ENCODE measurements at regions not wholly inside any gene's neighbourhood (a gene's known extent, or its start where the extent isn't known, plus 50 kb on each side); places are given as distances from the start of the nearest gene placed in this dataset.
"Not testable (repeated sequence)": the region's sequence is repeated elsewhere in the genome, so short reads cannot be mapped to it uniquely, and the experiment has no call there.

DNA sequence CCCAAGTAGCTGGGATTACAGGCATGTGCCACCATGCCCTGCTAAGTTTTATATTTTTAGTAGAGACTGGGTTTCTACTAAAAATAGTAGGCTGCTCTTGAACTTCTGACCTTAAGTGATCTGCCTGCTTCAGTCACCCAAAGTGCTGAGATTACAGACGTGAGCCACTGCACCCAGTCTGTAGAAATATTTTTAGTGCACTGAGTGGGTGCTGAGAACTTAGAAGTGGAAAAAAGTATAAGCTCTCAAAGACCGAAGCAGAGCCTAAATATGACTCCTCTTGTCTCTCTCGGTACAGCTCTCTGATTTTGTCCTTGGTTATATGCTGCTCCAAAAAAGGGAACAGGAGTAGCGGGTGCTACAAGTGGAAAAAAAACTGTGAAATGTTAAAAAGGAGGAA lies 353.8 kb upstream of the IZUMO3 start:
- no peak for DNase-seq (ENCODE audit: insufficient read length, low spot score)
- no peak for FAIRE-seq

DNA sequence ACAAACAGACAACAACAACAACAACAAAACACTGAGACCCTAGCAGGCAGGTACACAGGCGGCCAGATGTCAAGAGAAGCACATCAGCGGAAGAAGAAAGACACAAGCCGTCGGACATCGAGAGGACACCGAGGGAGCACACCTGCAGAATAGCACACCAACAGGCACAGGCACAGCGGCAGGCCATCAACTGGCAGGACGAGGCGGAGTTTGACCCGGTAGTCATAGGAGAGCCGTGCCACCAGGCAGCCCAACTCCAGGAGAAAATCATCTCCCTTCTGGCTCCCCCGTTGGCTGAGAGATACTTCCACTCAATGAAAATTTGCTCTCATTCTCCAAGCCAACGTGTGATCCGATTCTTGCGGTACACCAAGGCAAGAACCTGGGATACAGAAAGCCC lies 352.1 kb upstream of the IZUMO3 start:
- no peak for DNase-seq (ENCODE audit: insufficient read length, low spot score)
- FAIRE-seq: no peak

DNA sequence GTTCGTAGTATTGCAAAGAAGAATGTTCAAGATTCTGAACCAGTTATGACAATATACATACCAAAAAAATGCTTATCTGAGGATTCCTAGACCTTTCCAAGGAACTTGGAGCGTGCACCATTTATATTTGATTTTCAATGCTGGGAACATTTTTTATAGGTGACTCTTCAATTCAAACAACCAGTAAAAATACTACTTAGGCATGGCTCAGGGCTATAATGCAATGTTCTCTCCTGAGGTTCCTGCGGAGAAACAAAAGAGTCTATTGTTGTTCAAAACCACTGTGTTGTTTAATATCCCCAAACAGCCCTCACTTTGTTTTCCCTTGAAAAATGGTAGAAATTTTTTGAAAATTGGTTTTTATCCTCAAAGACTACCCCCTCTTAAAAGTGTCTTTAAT lies 335.7 kb upstream of the IZUMO3 start:
- DNase-seq (ENCODE audit: insufficient read length, low spot score) (no peak), FAIRE-seq (no peak)

DNA sequence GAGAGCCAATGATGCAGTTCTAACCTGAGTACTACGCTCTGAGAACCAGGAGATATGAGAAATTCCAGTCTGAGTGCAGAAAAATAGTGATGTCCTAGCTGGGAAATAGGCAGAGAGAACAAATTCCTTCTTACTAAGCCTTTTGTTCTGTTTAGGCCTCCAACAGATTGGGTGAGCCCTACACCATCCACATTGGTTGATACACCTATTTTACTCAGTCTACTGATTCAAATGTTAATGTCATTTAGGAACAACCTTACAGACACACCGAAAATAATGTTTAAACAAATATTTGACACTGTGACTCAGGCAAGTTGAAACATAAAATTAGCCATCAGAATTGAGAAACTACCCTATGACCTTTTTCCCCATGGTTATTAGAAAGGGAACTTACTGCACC lies 333.9 kb upstream of the IZUMO3 start:
- FAIRE-seq (no peak), DNase-seq (ENCODE audit: insufficient read length, low spot score) (no peak)

DNA sequence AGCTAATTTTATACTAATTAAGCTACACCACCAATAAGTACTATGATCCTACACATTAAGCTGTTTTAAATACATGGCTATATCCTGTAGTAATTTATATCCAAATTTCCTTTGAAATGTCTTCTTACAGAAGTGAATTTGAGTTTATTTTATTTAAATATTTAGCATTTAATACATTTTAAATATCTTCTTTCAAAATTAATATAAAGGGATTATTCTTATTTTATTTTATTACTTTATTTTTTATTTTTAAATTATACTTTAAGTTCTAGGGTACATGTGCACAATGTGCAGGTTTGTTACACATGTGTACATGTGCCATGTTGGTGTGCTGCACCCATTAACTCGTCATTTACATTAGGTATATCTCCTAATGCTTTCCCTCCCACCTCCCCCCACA lies 310.9 kb upstream of the IZUMO3 start:
- FAIRE-seq; DNase-seq (ENCODE audit: insufficient read length, low spot score): not testable (repeated sequence)

DNA sequence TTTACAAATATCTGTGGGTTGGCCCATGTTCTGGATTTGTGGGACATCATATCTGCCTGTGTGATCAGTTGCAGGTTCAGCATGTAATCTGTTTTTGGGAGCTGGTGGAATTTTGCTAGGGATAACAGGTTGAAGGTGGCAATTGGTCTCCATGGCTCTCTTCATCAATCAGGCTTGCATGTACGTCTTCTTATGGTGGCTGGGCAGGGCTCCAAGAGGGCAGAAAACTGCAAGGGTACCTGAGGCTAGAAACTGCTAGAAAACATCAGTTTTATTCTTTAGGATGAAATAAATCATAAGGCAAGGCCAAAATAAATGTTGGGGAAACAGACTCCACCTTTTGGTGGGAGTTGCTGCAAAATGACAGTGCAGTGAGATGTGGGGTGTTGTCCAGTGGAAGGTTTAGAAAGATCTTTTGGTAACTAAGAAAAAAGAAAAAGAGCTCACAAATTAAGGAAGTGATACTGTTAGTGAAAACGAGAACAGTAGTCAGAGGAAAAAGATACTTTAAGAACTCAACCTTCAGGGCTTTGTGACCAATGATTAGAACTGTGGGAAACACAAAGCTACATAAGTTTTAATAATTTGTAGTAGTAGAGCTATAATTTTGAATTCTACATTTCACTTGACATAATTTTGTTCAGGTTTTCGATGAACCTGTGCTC lies 300.7 kb upstream of the IZUMO3 start:
- DNase-seq (ENCODE audit: insufficient read length, low spot score) (no peak), FAIRE-seq (no peak)

DNA sequence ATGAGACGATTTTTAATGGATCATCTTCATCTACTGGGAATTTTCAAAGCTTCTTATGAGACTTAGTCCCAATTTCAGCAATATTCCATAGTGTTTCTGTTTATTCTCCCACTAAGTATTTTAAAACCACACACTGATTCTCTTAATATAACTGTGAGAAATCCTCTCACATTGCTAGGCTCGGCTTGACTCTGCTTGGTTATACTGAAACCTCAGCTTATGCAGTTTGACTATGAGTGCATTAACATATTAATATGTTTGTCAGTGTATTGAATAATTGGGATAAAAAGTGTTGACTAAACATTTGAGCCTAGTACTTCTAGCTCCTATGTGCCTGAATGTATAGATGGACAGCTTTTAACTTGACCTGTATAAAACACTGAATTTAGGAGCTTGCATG lies 298.5 kb upstream of the IZUMO3 start:
- FAIRE-seq (no peak), DNase-seq (ENCODE audit: insufficient read length, low spot score) (no peak)

DNA sequence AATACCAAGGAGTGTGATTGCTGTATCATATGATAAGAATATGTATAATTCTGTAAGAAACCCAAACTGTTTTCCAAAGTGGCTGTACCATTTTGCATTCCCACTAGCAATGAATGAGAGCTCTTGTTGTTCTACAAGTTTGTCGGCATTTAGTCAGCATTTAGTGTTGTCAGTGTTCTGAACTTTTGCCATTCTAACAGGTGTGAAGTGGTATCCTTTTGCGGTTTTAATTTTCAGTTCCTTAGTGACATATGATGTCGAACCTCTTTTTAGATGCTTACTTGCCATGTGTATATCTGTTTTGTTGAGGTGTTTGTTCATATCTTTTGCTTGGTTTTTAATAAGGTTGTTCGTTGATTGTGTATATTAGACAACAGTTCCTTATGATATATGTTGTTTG lies 296.3 kb upstream of the IZUMO3 start:
- FAIRE-seq: no peak
- DNase-seq (ENCODE audit: insufficient read length, low spot score): no peak

DNA sequence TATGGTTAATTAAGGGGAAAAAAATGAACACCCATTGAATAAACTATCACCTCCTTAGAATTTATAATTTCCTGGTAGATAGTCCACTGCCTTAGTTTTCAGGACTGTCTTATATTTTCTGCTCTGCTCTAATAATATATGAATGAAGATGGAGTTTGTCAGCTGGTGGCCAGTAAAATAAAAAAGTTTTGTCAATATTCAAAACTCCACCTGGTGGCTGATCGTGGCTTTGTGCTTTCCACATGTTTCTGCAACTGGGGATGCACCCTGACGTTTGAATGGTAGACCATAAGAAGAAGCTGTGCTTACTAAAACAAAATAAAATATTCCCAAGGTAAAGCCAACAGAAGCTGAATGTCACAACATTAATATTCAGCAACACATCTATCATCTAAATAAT lies 286.6 kb upstream of the IZUMO3 start:
- no peak for FAIRE-seq
- no peak for DNase-seq (ENCODE audit: insufficient read length, low spot score)

DNA sequence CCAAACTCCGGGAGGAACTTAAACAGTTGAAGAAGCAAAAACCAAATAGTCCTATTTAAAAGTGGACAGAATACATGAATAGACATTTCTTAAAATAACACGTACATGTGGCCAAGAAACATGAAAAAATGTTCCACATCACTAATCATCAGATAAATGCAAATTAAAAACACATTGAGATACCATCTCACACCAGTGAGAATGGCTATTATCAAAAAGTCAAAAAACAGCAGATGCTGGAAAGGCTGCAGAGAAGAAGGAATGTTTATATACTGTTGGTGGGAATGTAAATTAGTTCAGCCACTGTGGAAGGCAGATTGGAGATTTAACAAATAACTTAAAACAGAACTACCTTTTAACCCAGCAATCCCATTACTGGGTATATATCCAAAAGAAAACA lies 283.0 kb upstream of the IZUMO3 start:
- no peak for FAIRE-seq
- DNase-seq (ENCODE audit: insufficient read length, low spot score): no peak

DNA sequence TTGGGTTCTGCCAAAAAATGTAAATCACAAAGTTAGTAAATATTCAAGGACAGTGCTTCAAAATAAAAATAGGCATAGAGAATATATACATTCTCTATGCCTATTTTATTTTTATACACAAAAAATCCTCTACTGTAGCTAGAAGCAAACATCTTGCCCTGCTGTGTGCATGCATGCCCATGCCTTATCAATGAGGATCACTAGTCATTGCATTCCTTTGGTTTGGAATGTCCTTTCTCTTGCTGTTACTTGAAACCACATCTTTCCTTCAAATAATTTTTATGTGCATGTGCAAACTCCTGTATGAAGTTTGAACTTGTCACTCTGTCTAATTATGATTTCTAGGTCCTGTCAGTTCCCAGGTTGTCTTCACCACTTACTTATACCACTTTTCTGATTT lies 278.9 kb upstream of the IZUMO3 start:
- no peak for DNase-seq (ENCODE audit: insufficient read length, low spot score)
- no peak for FAIRE-seq

DNA sequence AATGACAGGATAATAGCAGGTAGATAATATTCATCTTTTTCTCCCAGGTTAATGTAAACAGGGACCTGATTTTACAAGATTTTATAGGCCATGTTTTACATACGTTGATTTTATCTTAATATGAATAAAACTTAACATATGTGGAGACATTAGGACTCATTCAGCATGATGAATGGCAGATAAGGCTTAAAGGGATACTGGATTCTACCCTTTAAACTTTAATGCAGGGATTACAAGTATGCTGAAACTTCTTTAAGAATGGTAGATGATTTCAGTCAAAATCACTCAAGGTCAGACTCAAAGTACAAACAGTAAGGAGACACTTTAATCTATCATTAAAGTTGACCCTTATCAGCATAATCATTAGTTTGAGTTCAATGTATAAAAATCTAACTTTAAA lies 274.5 kb upstream of the IZUMO3 start:
- FAIRE-seq (no peak), DNase-seq (ENCODE audit: insufficient read length, low spot score) (no peak)

DNA sequence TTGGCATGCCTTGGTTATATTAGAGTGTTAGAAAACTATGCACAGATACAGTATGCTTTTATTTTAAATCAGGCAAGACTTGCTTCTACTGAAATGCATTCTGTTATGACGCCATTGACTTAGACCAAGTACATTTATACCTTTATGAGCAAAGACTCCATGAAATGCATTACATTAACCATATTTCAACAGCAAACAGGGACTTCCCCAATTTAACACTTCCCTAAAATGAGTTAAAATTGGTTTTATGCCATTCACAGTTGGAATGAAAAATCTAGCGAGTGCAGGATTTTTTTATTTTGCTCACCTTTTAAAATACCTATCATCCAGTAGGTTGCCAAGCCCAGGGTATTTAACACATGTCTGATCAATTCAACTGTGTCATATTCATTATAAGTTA lies 272.1 kb upstream of the IZUMO3 start:
- DNase-seq (ENCODE audit: insufficient read length, low spot score) (no peak), FAIRE-seq (no peak)

DNA sequence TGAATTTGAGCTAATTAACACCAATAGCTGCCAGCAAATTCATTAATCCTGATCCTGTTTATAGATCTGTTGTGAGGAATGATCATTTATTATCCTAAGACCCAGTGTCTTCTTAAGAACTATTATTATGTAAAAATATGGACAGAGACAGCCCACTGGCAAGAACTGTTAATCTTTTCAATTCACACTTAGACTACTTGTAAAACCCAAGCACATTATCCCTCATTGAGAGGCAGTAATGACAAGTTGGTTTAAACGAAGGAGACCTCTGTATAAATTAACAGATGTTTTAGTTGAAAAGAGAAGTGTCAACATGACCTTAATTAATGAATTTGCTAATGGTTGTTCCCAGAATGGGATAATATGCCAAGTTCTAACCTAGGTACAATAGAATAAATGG lies 270.3 kb upstream of the IZUMO3 start:
- DNase-seq (ENCODE audit: insufficient read length, low spot score): no peak
- FAIRE-seq: no peak

DNA sequence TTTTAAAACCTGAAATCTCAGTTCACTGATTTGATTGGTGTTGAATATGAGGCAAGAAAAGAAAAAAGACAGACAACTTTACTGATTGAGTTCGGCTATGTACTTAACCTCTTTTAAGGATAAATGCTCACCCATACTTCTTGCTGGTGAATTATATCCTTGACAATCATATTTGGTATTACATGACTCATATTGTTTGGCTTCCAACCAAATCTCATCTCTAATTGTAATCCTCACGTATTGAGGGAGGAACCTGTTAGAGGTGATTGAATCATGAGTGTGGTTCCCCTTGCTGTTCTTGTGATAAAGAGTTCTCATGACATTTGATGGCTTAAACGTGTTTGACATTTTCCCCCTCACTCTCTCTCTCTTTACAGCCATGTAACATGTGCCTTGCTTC lies 255.6 kb upstream of the IZUMO3 start:
- no peak for DNase-seq (ENCODE audit: insufficient read length, low spot score)

DNA sequence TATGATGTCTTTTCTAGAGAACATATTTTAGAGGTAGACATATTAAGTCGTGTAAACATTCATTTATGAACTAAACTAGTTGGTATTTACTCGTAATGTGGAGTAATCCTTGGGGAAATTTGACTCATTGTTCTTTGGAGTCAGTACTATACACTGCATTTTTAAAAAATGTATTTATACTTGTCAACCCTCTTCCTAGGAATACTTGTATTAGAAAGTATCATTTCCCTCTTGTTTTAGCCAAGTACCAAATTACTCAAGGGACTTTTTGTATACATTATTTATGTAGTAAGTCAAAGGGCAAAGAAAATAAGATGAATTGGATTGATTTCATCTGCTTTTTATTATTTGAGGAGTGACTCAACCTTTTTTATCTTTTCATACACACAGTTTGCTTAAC lies 248.1 kb upstream of the IZUMO3 start:
- no peak for DNase-seq (ENCODE audit: insufficient read length, low spot score)
- no peak for FAIRE-seq

More for the DNA sequence above, 255.6 kb upstream of the IZUMO3 start:
- FAIRE-seq: no peak

DNA sequence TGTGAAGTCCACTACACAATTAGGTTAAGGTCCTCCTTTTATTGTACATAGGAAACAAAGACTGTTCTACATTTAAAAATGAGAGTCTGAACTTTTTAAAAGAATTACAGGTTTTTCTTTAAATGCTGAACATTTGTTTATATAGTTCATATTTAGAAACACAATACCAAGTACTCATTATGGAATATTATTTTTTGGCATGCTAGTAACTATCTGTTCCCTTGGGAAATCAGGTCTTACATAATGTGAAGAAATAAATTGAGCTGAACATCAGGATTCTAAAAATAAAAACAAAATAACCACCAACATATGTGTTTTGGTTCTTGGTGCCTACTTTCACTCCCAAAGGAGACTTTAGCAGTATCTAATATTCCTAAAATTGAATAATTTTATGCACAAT lies 230.5 kb upstream of the IZUMO3 start:
- no peak for FAIRE-seq
- DNase-seq (ENCODE audit: insufficient read length, low spot score): no peak

DNA sequence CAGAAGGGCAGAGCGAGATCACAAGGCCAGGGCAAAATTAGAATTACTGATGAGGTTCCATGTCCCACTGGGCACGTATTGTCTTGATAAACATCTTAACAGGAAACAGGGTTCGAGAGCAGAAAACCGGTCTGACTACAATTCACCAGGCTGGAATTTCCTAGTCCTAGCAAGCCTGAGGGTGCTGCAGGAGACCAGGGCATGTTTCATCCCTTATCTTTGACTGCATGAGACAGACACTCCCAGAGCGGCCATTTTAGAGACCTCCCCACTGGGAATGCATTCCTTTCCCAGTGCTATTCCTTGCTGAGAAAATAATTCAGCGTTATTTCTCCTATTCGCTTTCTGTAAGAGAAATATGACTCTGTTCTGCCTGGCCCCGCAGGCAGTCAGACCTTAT lies 228.5 kb upstream of the IZUMO3 start:
- FAIRE-seq; DNase-seq (ENCODE audit: insufficient read length, low spot score): not testable (repeated sequence)

DNA sequence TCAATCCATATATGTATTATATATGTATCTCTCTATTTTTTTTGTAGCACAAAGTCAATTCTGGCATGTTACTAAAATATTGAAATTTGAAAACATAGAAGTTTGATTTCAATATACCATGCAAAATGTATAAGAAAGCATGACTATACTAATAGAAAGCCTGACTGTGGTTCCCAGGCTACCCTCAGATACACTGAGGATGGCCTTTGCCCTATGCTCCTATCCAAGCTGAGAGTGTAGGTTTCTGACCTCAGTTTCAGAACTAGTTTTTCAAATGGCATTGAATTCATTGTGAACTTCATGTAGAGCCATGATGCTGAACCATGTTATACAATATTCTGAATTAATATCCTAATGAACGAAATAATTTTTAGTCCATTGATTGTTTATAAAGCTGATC lies 220.4 kb upstream of the IZUMO3 start:
- no peak for DNase-seq (ENCODE audit: insufficient read length, low spot score)
- FAIRE-seq: no peak

DNA sequence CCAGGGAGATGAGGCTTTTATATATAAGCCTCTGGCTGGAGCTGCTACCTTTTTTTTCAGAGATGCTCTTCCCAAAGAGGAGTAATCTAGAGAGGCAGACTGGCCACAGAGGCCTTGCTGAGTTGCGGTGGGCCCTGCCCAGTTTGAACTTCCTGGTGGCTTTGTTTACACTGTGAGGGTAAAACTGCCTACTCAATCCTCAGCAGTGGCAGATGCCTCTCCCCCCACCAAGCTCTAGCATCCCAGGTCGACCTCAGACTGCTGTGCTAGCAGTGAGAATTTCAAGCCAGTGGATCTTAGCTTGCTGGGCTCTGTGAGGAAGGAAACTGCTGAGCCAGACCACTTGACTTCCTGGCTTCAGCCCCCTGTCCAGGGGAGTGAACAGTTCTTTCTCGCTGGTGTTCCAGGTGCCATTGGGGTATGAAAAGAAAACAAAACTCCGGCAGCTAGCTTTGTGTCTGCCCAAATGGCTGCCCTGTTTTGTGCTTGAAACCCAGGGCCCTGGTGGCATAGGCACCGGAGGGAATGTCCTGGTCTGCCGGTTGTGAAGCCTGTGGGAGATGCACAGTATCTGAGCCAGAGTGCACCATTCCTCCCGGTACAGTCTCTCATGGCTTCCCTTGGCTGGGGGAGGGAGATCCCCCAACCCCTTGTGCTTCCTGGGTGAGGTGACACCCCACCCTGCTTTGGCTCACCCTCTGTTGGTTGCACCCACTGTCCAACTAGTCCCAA lies 219.5 kb upstream of the IZUMO3 start:
- no peak for FAIRE-seq
- no peak for DNase-seq (ENCODE audit: insufficient read length, low spot score)

DNA sequence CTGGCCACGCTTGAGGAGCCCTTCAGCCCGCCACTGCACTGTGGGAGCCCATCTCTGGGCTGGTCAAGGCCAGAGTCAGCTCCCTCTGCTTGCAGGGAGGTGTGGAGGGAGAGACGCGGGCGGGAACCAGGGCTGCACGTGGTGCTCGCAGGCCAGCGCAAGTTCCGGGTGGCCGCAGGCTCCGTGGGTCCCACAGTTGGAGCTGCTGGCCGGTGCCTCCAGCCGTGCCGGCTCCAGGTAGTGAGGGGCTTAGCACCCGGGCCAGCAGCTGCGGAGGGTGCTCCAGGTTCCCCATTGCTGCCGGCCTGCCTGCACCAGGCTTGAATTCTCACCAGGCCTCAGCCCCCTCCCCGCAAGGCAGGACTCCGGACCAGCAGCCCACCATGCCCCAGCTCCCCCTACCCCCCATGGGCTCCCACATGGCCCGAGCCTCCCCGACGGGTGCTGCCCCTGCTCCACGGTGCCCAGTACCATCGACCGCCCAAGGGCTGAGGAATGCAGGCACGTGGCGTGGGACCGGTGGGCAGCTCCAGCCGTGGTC lies 192.8 kb upstream of the IZUMO3 start:
- no peak for FAIRE-seq
- DNase-seq (ENCODE audit: insufficient read length, low spot score): no peak

DNA sequence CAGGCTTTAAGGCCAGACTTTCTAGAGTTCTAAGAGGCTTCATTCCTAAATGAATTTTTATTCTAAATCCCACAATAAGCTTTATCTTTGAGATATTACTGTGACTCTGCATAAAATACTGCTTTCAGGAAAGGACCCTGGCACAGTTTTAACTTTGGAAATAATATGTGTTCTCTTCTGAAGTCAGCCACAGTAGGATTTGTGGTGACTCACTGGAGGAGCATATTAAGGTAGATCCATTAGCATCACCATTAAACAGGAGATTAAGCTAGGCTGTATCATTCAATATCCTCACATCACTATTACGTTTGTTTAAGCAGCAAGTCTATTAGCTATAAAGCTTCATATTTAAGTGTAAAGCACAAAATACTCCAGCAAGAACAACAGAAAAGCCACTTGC lies 186.1 kb upstream of the IZUMO3 start:
- FAIRE-seq (no peak), DNase-seq (ENCODE audit: insufficient read length, low spot score) (no peak)
